Medulla oblongata (tissue), 1 donor: ENCODE measurements at regions not wholly inside any gene's neighbourhood (a gene's known extent, or its start where the extent isn't known, plus 50 kb on each side); places are given as distances from the start of the nearest gene placed in this dataset.

ENCODE experiments used
- DNase-seq: peaks from one replicate; pipeline ENCODE4 v3.0.0-alpha.2; 2015; ENCODE audit errors: extremely low spot score

DNA sequence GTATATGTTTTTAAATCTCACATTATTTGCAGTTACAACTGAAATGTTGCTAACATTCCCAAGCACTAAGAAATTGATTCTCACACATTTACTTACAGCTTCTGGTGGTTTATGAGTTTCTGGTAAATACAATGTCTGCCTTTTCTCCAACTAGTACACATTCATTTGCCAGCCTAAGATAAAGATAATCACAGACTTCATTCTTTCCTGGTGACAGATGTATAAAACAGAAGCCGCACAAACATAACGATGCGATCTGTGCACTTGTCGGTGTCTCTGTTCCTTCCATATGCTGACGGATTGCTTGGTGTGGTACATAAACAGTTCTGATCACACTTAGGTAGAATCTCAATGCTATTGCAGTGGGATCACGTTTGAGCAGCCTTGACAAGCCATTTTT is 100.4 kb upstream of the DDX18 start:
- DNase-seq: no peak

DNA sequence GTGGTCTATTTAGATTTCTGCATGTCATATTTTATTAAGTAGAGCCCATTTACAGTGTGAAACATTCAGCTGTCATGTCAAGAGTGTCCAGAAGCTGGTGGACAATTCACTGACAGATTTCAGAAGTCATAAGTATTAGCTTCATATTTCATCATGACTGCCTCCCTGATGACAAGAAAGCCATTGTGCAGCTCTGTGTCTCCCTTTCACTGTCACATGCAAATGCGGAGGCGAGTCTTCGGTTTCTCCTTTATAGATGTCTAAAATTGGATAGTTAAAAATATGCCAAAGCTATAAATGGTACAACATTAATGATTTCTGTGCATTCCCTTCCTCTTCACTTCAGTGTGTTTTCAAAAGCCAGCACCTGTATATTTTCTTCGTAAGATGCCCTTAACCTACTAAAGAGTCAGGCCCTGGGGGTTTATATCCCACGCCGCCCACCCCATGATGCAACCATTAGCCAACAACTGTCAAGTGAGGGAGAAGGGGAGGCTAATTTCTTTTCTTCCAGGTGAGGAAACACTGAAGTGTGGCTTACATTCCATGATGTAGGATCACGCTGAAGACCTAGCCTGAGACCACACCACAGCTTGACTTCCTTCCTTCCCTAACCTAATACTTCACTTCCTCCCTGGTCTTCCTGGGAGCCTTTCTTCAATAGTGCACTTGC is 99.6 kb upstream of the DDX18 start:
- no peak for DNase-seq

GRCh38 chr2:117716505-117716904 is 98.0 kb upstream of the DDX18 start:
- no peak for DNase-seq

DNA sequence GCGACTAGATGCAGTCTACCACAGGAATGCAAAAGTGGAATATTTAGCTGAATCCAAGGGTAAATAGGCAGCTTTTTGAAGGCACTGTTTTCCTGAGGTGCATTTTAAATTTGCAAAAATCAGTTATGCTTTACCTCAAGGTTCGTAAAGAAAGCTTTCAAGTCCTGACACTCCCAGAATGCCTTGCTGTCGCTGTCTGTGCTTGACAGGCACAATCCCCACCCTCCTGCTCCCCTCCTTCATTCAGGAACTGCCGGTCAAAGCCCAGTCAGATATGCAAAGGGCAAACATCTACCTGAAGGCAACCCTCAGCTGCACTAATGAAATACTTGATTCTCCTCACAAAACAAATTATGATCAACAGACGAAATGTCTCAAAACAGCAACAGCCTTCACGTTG is 97.4 kb upstream of the DDX18 start:
- no peak for DNase-seq

GRCh38 chr2:117718048-117718447 is 96.4 kb upstream of the DDX18 start:
- no peak for DNase-seq

- no peak for DNase-seq
Measured at GRCh38 chr2:117720765-117721164, 93.7 kb upstream of the DDX18 start.

- no peak for DNase-seq
Measured at GRCh38 chr2:117723483-117723882, 91.0 kb upstream of the DDX18 start.

- DNase-seq: no peak
Measured at GRCh38 chr2:117723888-117724434, 90.5 kb upstream of the DDX18 start.

- DNase-seq: no peak
Measured at GRCh38 chr2:117726747-117727146, 87.7 kb upstream of the DDX18 start.

GRCh38 chr2:117737846-117738245 is 76.6 kb upstream of the DDX18 start:
- no peak for DNase-seq

GRCh38 chr2:117738991-117739839 is 75.3 kb upstream of the DDX18 start:
- no peak for DNase-seq

DNA sequence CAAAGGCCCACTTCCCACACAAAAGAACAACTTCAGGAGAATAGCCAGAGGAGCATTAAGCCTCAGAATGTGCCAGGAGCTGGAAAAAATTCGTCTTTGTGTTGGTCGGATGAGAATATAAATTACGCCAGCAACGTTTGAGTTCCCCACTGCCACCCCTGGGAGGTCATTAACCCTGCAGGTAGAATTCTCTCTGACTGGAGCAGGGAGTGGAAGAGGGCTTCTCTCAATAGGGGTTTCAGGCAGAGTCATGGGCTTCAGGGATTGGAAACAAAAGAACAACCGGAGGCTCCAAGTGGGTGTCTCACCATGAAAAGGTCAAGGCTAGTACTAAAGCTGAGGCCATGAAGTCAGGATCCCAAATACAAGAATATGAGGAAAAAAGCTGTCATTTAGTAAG is 69.0 kb upstream of the DDX18 start:
- no peak for DNase-seq

DNA sequence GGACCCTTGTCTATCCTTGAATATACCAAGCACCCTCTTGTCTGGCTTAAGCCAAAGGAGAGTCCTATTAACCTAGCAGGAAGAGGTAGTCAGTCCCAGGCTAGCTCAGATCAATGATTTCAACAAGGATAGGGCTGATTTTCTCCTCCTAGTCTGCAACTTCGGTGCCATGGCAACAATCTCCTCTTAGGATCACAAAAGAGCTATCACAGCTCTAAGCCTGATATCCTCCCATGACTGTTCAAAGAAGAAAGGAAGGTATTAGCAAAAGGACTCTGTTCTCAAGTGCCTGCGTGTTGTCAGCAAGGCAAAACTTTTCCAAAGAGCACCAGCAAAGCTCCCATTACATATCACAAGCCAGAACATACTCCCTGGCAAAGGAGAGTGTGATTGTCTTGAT is 58.7 kb upstream of the DDX18 start:
- no peak for DNase-seq

DNA sequence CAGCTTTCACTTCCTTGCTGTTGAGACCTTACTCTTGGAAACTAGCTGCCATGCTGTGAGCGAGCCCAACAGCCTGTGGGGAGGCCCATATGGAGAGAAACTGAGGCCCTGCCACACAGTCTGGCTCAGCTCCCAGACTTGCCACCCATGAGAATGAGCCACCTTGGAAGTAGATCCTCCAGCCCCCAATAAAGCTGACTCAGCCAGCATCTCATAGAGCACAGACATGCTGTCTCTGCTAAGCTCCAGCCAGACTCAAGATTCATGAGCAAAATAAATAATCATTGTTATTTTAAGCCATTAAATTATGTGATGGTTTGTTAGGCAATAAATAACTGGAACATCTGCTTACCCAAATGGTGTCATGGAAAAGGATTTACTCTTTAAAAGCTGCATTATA is 53.6 kb upstream of the DDX18 start:
- no peak for DNase-seq

GRCh38 chr2:117762454-117762853 is 52.0 kb upstream of the DDX18 start:
- no peak for DNase-seq

DNA sequence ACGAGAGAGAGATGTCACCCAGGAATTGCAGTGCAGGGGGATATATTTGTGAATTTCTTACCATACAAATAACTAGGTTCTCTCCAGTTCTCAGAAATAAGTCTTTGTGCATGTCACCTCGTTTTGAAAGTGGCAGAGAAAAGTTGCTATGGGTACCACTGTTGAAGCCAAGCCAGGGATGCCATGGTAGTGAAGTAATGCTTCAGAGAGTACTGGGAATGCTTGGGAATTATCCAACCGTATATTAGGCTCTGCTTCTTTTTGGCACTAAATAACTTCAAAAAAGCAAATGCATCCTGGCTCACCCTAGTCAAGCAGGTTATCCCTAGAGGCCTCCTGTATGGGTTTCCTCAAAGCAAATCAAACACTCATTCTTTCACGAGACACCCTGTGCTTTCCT is 50.7 kb upstream of the DDX18 start:
- DNase-seq: peak; percentile 28
